ENCODE measurements at regions not wholly inside any gene's neighbourhood (a gene's known extent, or its start where the extent isn't known, plus 50 kb on each side); places are given as distances from the start of the nearest gene placed in this dataset.

DNA sequence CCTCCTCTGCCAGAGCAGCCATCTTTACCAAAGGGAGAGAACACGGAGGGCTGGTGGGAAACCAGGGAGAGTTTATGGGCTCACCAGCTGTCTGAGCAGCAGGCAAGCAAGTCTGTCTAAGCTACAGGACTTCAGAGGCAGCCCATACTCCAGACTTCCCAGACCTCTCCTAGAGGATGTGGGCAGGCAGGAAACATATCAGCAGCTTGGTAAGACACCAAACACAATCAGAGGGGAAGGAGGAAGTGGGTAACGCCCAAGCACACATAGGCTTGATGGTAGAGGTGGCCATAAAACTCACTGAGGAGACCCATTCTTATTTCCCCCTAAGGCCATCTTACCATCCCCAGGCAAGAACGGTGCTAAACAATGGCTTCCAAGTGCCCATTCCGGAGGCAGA, 143.1 kb upstream of the ARID1B start:
- Mint-ChIP-seq H3K36me3 (ENCODE audit: unreplicated experiment) (no peaks in the 10 kb centered on the region), H3K4me3 (ENCODE audit: unreplicated experiment) (no peak overlapping the region), H3K9me3 (ENCODE audit: unreplicated experiment) (peaks cover 5% of the 10 kb centered on the region), H3K27me3 (ENCODE audit: unreplicated experiment) (peaks cover 2% of the 10 kb centered on the region), H3K4me1 (ENCODE audit: low read depth, unreplicated experiment) (peaks cover 17% of the 10 kb centered on the region), H3K27ac (ENCODE audit: unreplicated experiment) (no peak overlapping the region)
- TF ChIP-seq, protein P1, sequence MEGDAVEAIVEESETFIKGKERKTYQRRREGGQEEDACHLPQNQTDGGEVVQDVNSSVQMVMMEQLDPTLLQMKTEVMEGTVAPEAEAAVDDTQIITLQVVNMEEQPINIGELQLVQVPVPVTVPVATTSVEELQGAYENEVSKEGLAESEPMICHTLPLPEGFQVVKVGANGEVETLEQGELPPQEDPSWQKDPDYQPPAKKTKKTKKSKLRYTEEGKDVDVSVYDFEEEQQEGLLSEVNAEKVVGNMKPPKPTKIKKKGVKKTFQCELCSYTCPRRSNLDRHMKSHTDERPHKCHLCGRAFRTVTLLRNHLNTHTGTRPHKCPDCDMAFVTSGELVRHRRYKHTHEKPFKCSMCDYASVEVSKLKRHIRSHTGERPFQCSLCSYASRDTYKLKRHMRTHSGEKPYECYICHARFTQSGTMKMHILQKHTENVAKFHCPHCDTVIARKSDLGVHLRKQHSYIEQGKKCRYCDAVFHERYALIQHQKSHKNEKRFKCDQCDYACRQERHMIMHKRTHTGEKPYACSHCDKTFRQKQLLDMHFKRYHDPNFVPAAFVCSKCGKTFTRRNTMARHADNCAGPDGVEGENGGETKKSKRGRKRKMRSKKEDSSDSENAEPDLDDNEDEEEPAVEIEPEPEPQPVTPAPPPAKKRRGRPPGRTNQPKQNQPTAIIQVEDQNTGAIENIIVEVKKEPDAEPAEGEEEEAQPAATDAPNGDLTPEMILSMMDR (IDR thresholded peaks at IDR 0.05; ENCODE audit: partially characterized antibody, unreplicated experiment): no peak
- no peak for DNase-seq

DNA sequence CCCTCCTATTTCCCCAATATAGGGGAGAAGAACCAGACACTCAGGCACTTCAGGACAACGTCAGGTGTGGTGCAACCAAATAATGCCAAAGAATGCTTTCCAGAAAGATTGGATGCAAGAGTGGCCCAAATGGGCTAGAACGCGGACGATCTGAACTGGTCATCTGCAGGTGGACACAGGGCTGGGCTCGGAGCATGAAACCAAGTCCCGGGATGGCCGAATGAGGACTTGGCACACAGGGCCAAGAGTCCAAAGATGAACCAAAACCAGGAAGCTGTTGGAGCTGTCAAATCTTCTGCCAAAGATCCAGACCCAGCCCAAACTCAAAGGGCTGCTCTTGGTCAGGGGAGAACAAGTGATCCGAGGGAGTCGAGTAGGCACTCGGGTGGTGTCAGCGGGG, 143.9 kb upstream of the ARID1B start:
- H3K36me3 Mint-ChIP-seq (ENCODE audit: unreplicated experiment): no peaks in the 10 kb centered on the region
- no peak overlapping the region for H3K4me3 Mint-ChIP-seq (ENCODE audit: unreplicated experiment)
- H3K4me1 Mint-ChIP-seq (ENCODE audit: low read depth, unreplicated experiment): peaks cover 17% of the 10 kb centered on the region
- TF ChIP-seq, protein P1 (IDR thresholded peaks at IDR 0.05; ENCODE audit: partially characterized antibody, unreplicated experiment): no peak
- no peak overlapping the region for H3K27ac Mint-ChIP-seq (ENCODE audit: unreplicated experiment)
- H3K27me3 Mint-ChIP-seq (ENCODE audit: unreplicated experiment): peaks cover 2% of the 10 kb centered on the region
- DNase-seq: no peak
- peaks cover 5% of the 10 kb centered on the region for H3K9me3 Mint-ChIP-seq (ENCODE audit: unreplicated experiment)

DNA sequence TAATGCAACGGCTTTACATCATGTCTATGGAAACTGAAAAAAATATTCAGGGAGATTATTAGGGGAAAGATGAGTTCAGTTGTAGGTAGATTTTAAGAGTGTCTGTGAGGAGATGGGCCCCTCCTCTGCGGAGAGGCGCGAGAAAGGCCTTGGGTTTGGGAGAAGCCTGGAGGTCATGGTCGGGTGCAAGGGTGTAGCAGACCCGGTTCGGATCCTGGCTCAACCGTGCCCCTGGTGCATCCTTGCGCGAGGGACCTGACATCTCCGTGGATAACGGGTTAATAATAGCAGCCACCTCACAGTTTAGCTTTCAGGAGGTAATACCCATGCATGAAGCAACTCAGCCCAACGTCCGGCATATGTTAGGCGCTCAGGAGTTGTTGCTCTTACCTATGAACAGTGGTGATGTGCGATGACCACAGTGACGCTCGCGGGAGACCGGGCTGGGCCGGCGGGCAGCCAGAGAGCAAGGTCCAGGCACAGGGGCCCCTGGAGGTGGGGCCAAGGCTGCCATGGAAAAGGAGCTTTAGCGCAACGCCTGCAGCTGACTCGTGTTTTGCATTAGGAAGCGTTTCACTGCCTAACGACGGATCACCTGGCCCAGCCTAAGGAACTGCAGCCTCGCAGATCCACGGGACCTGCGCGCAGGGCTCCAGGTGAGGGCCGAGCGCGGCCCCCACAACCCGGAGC, 146.4 kb upstream of the ARID1B start:
- no peak for DNase-seq
- no peak overlapping the region for H3K4me3 Mint-ChIP-seq (ENCODE audit: unreplicated experiment)
- H3K27me3 Mint-ChIP-seq (ENCODE audit: unreplicated experiment): peaks cover 5% of the 10 kb centered on the region
- no peak overlapping the region for H3K27ac Mint-ChIP-seq (ENCODE audit: unreplicated experiment)
- H3K9me3 Mint-ChIP-seq (ENCODE audit: unreplicated experiment): peaks cover 7% of the 10 kb centered on the region
- H3K36me3 Mint-ChIP-seq (ENCODE audit: unreplicated experiment): no peaks in the 10 kb centered on the region
- TF ChIP-seq, protein P1 (IDR thresholded peaks at IDR 0.05; ENCODE audit: partially characterized antibody, unreplicated experiment): no peak
- H3K4me1 Mint-ChIP-seq (ENCODE audit: low read depth, unreplicated experiment): peaks cover 6% of the 10 kb centered on the region

DNA sequence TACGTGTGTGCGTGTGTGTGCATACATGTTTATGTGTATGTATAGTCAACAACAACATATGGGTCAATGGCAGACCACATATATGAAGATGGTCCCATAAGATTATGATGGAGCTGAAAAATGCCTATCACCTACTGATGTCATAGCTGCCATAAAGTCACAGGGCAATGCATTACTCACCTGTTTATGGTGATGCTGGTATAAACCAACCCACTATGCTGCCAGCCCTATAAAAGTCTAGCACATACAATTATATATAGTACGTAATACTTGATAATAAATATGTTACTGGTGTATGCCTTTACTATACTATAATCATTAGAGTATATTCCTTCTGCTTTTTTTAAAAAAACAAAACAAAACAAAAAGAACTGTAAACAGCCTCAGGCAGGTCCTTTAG, 148.4 kb upstream of the ARID1B start:
- DNase-seq: no peak
- Mint-ChIP-seq H3K9me3 (ENCODE audit: unreplicated experiment) (peaks cover 7% of the 10 kb centered on the region), H3K4me1 (ENCODE audit: low read depth, unreplicated experiment) (no peaks in the 10 kb centered on the region), H3K27me3 (ENCODE audit: unreplicated experiment) (peaks cover 5% of the 10 kb centered on the region), H3K4me3 (ENCODE audit: unreplicated experiment) (no peak overlapping the region), H3K36me3 (ENCODE audit: unreplicated experiment) (no peaks in the 10 kb centered on the region), H3K27ac (ENCODE audit: unreplicated experiment) (no peak overlapping the region)
- TF ChIP-seq, protein P1 (IDR thresholded peaks at IDR 0.05; ENCODE audit: partially characterized antibody, unreplicated experiment): no peak

DNA sequence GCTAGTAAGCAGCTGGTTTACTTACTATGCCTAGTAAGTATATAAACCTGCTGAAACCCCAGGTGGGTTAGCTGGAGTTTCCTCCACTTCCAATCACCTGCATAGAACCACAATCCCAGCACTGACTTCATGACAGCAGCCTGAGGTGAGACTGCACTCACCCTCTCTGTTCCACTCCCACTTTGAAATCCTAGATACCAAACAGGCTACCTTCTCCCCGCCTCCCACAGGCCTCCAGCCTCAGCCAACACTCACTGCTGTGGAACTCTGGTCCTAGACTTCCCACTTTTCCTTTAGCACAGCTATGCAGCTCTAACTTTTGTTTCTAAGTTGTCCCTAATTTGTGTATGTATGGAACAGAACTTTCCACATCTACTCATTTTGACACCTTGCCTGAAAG, 149.7 kb upstream of the ARID1B start:
- no peaks in the 10 kb centered on the region for H3K4me1 Mint-ChIP-seq (ENCODE audit: low read depth, unreplicated experiment)
- peaks cover 3% of the 10 kb centered on the region for H3K27me3 Mint-ChIP-seq (ENCODE audit: unreplicated experiment)
- TF ChIP-seq, protein P1 (IDR thresholded peaks at IDR 0.05; ENCODE audit: partially characterized antibody, unreplicated experiment): no peak
- DNase-seq: no peak
- no peak overlapping the region for H3K4me3 Mint-ChIP-seq (ENCODE audit: unreplicated experiment)
- H3K27ac Mint-ChIP-seq (ENCODE audit: unreplicated experiment): no peak overlapping the region
- H3K36me3 Mint-ChIP-seq (ENCODE audit: unreplicated experiment): no peaks in the 10 kb centered on the region
- H3K9me3 Mint-ChIP-seq (ENCODE audit: unreplicated experiment): peaks cover 4% of the 10 kb centered on the region
